ENCODE measurements at regions not wholly inside any gene's neighbourhood (a gene's known extent, or its start where the extent isn't known, plus 50 kb on each side); places are given as distances from the start of the nearest gene placed in this dataset.
A peak's percentile ranks its signal among the peaks of the same experiment; 100 is the strongest.

DNA sequence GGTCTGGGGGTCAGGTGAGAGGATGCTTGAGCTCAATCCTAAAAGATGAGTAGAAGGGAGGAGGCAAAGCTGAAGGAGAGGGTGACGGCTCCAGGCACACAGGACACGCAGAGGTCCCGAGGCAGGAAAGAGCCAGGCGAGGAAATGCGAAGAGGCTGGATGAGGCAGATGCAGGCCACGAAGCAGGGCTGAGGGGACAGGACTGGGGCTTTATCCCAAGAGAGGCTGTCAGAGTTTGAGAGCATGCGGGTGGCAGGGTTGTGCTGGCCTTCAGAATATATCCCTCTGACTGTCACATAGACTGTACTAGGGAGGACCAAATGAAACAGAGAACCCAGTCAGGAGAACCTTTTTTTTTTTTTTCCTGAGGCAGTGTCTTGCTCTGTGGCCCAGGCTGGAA is 100.2 kb downstream of the RMI2 start:
- no peak for DNase-seq (ENCODE audit: low read depth)
- TF ChIP-seq, protein P1, sequence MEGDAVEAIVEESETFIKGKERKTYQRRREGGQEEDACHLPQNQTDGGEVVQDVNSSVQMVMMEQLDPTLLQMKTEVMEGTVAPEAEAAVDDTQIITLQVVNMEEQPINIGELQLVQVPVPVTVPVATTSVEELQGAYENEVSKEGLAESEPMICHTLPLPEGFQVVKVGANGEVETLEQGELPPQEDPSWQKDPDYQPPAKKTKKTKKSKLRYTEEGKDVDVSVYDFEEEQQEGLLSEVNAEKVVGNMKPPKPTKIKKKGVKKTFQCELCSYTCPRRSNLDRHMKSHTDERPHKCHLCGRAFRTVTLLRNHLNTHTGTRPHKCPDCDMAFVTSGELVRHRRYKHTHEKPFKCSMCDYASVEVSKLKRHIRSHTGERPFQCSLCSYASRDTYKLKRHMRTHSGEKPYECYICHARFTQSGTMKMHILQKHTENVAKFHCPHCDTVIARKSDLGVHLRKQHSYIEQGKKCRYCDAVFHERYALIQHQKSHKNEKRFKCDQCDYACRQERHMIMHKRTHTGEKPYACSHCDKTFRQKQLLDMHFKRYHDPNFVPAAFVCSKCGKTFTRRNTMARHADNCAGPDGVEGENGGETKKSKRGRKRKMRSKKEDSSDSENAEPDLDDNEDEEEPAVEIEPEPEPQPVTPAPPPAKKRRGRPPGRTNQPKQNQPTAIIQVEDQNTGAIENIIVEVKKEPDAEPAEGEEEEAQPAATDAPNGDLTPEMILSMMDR (conservative IDR thresholded peaks at IDR 0.05; ENCODE audit: low read depth, low read length) = no peak
- no peak overlapping the region for H3K4me3 ChIP-seq (ENCODE audit: low read depth, low read length)

GRCh38 chr16:11446566-11447119 is 101.4 kb downstream of the RMI2 start:
- no peak overlapping the region for H3K4me3 ChIP-seq (ENCODE audit: low read depth, low read length)
- TF ChIP-seq, protein P1 (conservative IDR thresholded peaks at IDR 0.05; ENCODE audit: low read depth, low read length) = no peak
- no peak for DNase-seq (ENCODE audit: low read depth)

DNA sequence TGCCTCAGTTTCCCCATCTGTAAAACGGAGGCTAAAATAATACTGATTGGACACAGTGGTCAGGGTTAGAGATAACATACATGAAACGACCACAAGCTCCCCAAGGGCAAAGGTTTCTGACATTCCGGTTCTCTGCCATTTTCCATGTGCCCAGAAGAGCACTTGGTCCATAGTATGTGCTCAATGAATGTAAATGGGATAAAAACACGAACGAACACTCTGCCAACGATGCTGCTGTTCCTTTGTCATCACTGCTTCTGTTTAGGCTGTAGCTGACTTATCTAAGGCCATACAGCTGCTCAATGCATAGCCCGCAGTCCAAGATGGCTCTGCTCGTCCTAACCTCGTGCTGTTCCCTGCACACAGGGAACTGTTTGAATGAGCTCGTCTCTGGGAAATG is 102.0 kb downstream of the RMI2 start:
- no peak overlapping the region for H3K4me3 ChIP-seq (ENCODE audit: low read depth, low read length)
- DNase-seq (ENCODE audit: low read depth) = no peak
- TF ChIP-seq, protein P1 (conservative IDR thresholded peaks at IDR 0.05; ENCODE audit: low read depth, low read length) = no peak

GRCh38 chr16:11447836-11448235 is 102.6 kb downstream of the RMI2 start:
- TF ChIP-seq, protein P1 (conservative IDR thresholded peaks at IDR 0.05; ENCODE audit: low read depth, low read length) = no peak
- no peak for DNase-seq (ENCODE audit: low read depth)
- H3K4me3 ChIP-seq (ENCODE audit: low read depth, low read length) = no peak overlapping the region

DNA sequence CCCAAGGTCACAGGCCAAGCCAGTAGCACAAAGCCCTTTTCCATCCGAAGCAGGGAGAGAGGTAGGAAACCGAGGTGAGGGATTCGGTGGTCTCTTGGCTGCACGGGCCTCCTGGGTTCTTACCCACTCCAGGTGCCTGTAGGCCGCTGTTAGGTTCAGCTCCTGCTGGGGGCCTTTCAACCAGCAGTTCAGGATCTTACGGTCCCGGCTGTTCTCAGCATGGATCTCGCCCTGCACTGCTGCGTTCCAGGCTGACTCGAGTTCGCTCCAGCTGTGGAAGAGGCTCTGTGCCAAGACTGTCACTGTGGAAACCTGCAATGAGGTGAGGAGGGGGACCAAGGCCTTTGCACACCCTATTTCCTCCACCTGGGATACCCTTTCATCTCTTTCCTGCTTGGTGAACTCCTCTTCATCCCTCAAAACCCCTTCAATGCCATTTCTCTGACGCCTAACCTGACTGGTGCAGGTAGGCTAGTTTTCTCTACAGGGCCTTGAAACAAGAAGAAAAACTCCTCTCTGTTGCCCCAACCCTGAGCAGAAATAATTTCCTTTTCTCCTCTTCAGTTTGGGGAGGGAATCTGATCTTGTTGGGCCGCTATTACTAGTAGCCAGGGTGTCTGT is 103.6 kb downstream of the RMI2 start:
- DNase-seq (ENCODE audit: low read depth) = peak; percentile 1
- TF ChIP-seq, protein P1 (conservative IDR thresholded peaks at IDR 0.05; ENCODE audit: low read depth, low read length) = no peak
- no peak overlapping the region for H3K4me3 ChIP-seq (ENCODE audit: low read depth, low read length)

GRCh38 chr16:11449716-11450115 is 104.5 kb downstream of the RMI2 start:
- TF ChIP-seq, protein P1 (conservative IDR thresholded peaks at IDR 0.05; ENCODE audit: low read depth, low read length) = no peak
- H3K4me3 ChIP-seq (ENCODE audit: low read depth, low read length) = no peak overlapping the region
- no peak for DNase-seq (ENCODE audit: low read depth)

- TF ChIP-seq, protein P1 (conservative IDR thresholded peaks at IDR 0.05; ENCODE audit: low read depth, low read length) = no peak
- H3K4me3 ChIP-seq (ENCODE audit: low read depth, low read length) = no peak overlapping the region
- DNase-seq (ENCODE audit: low read depth) = no peak
These were observed 104.9 kb downstream of the RMI2 start for GRCh38 chr16:11450136-11450535.

Data from choroid plexus epithelial cell (primary cell).